ENCODE measurements at regions not wholly inside any gene's neighbourhood (a gene's known extent, or its start where the extent isn't known, plus 50 kb on each side); places are given as distances from the start of the nearest gene placed in this dataset.

- Histone ChIP-seq H3F3A (ENCODE audit: insufficient read depth, low read length, poor library complexity, severe bottlenecking) (no peaks in the 10 kb centered on the region), H3K4me2 (ENCODE audit: low read length) (no peak overlapping the region), H4K20me1 (ENCODE audit: insufficient read depth) (no peaks in the 10 kb centered on the region), H3K9me3 (ENCODE audit: low read length) (no peaks in the 10 kb centered on the region), H2AFZ (ENCODE audit: low read depth, low read length) (no peak overlapping the region), H3K27me3 (ENCODE audit: insufficient read depth, low read depth, low read length) (no peaks in the 10 kb centered on the region), H3K79me2 (replicated peaks; ENCODE audit: insufficient read depth, low read length) (no peaks in the 10 kb centered on the region), H3K36me3 (ENCODE audit: insufficient read depth, low read length) (no peaks in the 10 kb centered on the region), H3K9me2 (ENCODE audit: insufficient read depth, low read length) (no peaks in the 10 kb centered on the region), H3K9ac (ENCODE audit: low read length) (no peak overlapping the region), H3K27ac (ENCODE audit: low read length) (no peak overlapping the region), H3K4me3 (ENCODE audit: low read length) (no peak overlapping the region)
- TF ChIP-seq EP300 (conservative IDR thresholded peaks at IDR 0.05; ENCODE audit: poor library complexity, severe bottlenecking): no peak
- TF ChIP-seq SMC3 (conservative IDR thresholded peaks at IDR 0.05; ENCODE audit: poor library complexity): no peak
- TF ChIP-seq TAF1 (IDR thresholded peaks at IDR 0.05; ENCODE audit: low read depth): no peak
- no peak for TF ChIP-seq POLR2AphosphoS5 (IDR thresholded peaks at IDR 0.05)
- no peak for TF ChIP-seq MXI1 (conservative IDR thresholded peaks at IDR 0.05; ENCODE audit: poor library complexity, severe bottlenecking)
- TF ChIP-seq CTCF (IDR thresholded peaks at IDR 0.05; ENCODE audit: poor library complexity, severe bottlenecking): no peak
- no peak for TF ChIP-seq REST (IDR thresholded peaks at IDR 0.05; ENCODE audit: borderline replicate concordance)
- no peak for TF ChIP-seq RAD21 (conservative IDR thresholded peaks at IDR 0.05)
- no peak for TF ChIP-seq EZH2 (IDR thresholded peaks at IDR 0.05; ENCODE audit: borderline replicate concordance, insufficient read depth, low read length, poor library complexity, severe bottlenecking)
These were observed 328.9 kb upstream of the ID2 start for GRCh38 chr2:8352989-8353388.

- Histone ChIP-seq H3K4me3 (ENCODE audit: low read length) (no peak overlapping the region), H3K36me3 (ENCODE audit: insufficient read depth, low read length) (no peaks in the 10 kb centered on the region), H3K27ac (ENCODE audit: low read length) (no peak overlapping the region), H3K9ac (ENCODE audit: low read length) (no peak overlapping the region), H3K4me2 (ENCODE audit: low read length) (no peak overlapping the region), H3K9me2 (ENCODE audit: insufficient read depth, low read length) (no peaks in the 10 kb centered on the region), H2AFZ (ENCODE audit: low read depth, low read length) (no peak overlapping the region), H3K9me3 (ENCODE audit: low read length) (no peaks in the 10 kb centered on the region), H3F3A (ENCODE audit: insufficient read depth, low read length, poor library complexity, severe bottlenecking) (no peaks in the 10 kb centered on the region), H3K79me2 (replicated peaks; ENCODE audit: insufficient read depth, low read length) (no peaks in the 10 kb centered on the region), H3K27me3 (ENCODE audit: insufficient read depth, low read depth, low read length) (no peaks in the 10 kb centered on the region), H4K20me1 (ENCODE audit: insufficient read depth) (no peaks in the 10 kb centered on the region)
- TF ChIP-seq EP300 (conservative IDR thresholded peaks at IDR 0.05; ENCODE audit: poor library complexity, severe bottlenecking): no peak
- no peak for TF ChIP-seq CTCF (IDR thresholded peaks at IDR 0.05; ENCODE audit: poor library complexity, severe bottlenecking)
- no peak for TF ChIP-seq POLR2AphosphoS5 (IDR thresholded peaks at IDR 0.05)
- TF ChIP-seq REST (IDR thresholded peaks at IDR 0.05; ENCODE audit: borderline replicate concordance): no peak
- TF ChIP-seq SMC3 (conservative IDR thresholded peaks at IDR 0.05; ENCODE audit: poor library complexity): no peak
- no peak for TF ChIP-seq EZH2 (IDR thresholded peaks at IDR 0.05; ENCODE audit: borderline replicate concordance, insufficient read depth, low read length, poor library complexity, severe bottlenecking)
- no peak for TF ChIP-seq RAD21 (conservative IDR thresholded peaks at IDR 0.05)
- TF ChIP-seq TAF1 (IDR thresholded peaks at IDR 0.05; ENCODE audit: low read depth): no peak
- TF ChIP-seq MXI1 (conservative IDR thresholded peaks at IDR 0.05; ENCODE audit: poor library complexity, severe bottlenecking): no peak
These were observed 326.6 kb upstream of the ID2 start for GRCh38 chr2:8355102-8355859.

Data from neural cell (in vitro differentiated cells).